Heart right ventricle (tissue), 16 donors: ENCODE measurements at regions not wholly inside any gene's neighbourhood (a gene's known extent, or its start where the extent isn't known, plus 50 kb on each side); places are given as distances from the start of the nearest gene placed in this dataset.

Source experiments
- ATAC-seq, 8 donors: fragments of 200-7000 bp; cut with Tn5 transposase; one replicate each; pipeline ENCODE4 v1.9.1; 2020; ENCODE audit warnings: mild to moderate bottlenecking in 8 of 8, moderate library complexity in 8 of 8, moderate number of reproducible peaks in 1 of 8
- DNase-seq, 2 donors: peaks; one replicate each; pipeline ENCODE4 v3.0.0-alpha.2; 2020
- H3K27ac ChIP-seq, 10 donors: fragments of 200-600 bp; sonication (generic) in 2 of 10; one replicate each; pipeline versions ENCODE4 v1.5.0 to v1.8.0; 2020 to 2022; ENCODE audit warnings: mild to moderate bottlenecking in 3 of 10
- H3K27me3 ChIP-seq, 7 donors: fragments of 200-600 bp; one replicate each; pipeline ENCODE4 v1.8.0; 2021 to 2022; ENCODE audit warnings: mild to moderate bottlenecking in 2 of 7
- H3K36me3 ChIP-seq, 9 donors: fragments of 200-600 bp; sonication (generic) in 1 of 9; one replicate each; pipeline versions ENCODE4 v1.5.0 to v1.8.0; 2020 to 2022; ENCODE audit warnings: mild to moderate bottlenecking in 2 of 9
- H3K4me1 ChIP-seq, 9 donors: fragments of 200-600 bp; sonication (generic) in 1 of 9; one replicate each; pipeline versions ENCODE4 v1.5.0 to v1.8.0; 2020 to 2022; ENCODE audit warnings: mild to moderate bottlenecking in 4 of 9
- H3K4me3 ChIP-seq, 10 donors: fragments of 200-600 bp; sonication (generic) in 2 of 10; one replicate each; pipeline versions ENCODE4 v1.5.0 to v1.8.0; 2020 to 2022; ENCODE audit warnings: mild to moderate bottlenecking in 7 of 10, moderate library complexity in 2 of 10
- H3K9me3 ChIP-seq, 11 donors: fragments of 200-600 bp in 10 of 11; sonication (generic) in 2 of 11; one replicate each; pipeline versions ENCODE4 v1.5.0 to v1.8.0; 2013 to 2022; ENCODE audit warnings: mild to moderate bottlenecking in 2 of 11, control low read depth in 1 of 11, moderate library complexity in 1 of 11
- CTCF ChIP-seq, 9 donors: fragments of 200-600 bp; sonication (generic) in 2 of 9; IDR thresholded peaks; one replicate each; pipeline versions ENCODE4 v1.5.0 to v1.8.0; 2021 to 2022; ENCODE audit warnings: antibody characterized with exemption in 9 of 9, mild to moderate bottlenecking in 5 of 9, moderate library complexity in 1 of 9
- WGBS, 2 donors: extraction: QIAGEN DNeasy Blood & Tissue Kit; methylation state at CpG; one replicate each; pipeline ENCODE4 v1.1.7; 2013; ENCODE audit warnings: inconsistent platforms in 1 of 2; 5-methylcytosine and 5-hydroxymethylcytosine counted together
- intact Hi-C, 10 donors: fragments of 100-400 bp; cut with DNase I; formaldehyde crosslinking; loops; one replicate each; pipeline versions ENCODE4 v1.11.1 to v1.14.2; 2022
- donor health status: Arrhythmogenic right ventricular cardiomyopathy.
- donor health status: ischemic (EF 13 %, LVEDD 7.1; RV severe dilation, severe dysfunction).
- donor health status: healthy with polysubstance abuse.
- donor health status: DM: no; HTN: yes; CAD: no.
- donor health status: DM: no; HTN: no; CAD: no.
- donor health status: ischemic (EF 25% LVEDD 6.9; RV normal size, moderate dysfunction).
- donor health status: ischemic (EF 25% LVEDD 5.7; RV mildly dilated, moderate dysfunction).
- donor health status: healthy.
- donor health status: DM: yes; HTN: yes; CAD: no.
- donor health status: Ischemic cardiomyopathy.
- donor health status: ischemic (EF 35%, LVEDD 5.7; RV mildly dilated, moderate dysfunction).
- donor health status: nonischemic (EF 11% LVEDD 7.7; RV severe dilation, severe dysfunction).
- donor health status: DM: yes; HTN: yes; CAD: no.
- donor health status: PGD.
- donor health status: ischemic (EF 29% LVEDD 5.4; RV normal size, mild dysfunction).
- donor health status: nonischemic (EF 23%, LVEDD 6.1; RV moderate dilation, normal function).

- intact Hi-C loops, result no loop called here
- DNase-seq (no peak), ATAC-seq (no peak)
- Histone ChIP-seq H3K36me3 (no peaks in the 10 kb centered on the region), H3K4me3 (no peak overlapping the region), H3K27ac (no peak overlapping the region), H3K27me3 (no peaks in the 10 kb centered on the region), H3K9me3 (peaks cover 0 to 24% (median 0%) of the 10 kb centered on the region in 11 donors), H3K4me1 (no peaks in the 10 kb centered on the region)
- no peak for TF ChIP-seq CTCF (IDR thresholded peaks at IDR 0.05)
Observed at GRCh38 chr1:188672153-188672552, 1805.5 kb downstream of the BRINP3 start.

GRCh38 chr1:188689542-188689941 lies 1788.1 kb downstream of the BRINP3 start:
- intact Hi-C loops, result no loop called here
- no peaks in the 10 kb centered on the region for H3K4me1 ChIP-seq
- no peaks in the 10 kb centered on the region for H3K36me3 ChIP-seq
- H3K27ac ChIP-seq, result no peak overlapping the region
- TF ChIP-seq CTCF (IDR thresholded peaks at IDR 0.05), result no peak
- peaks cover 0 to 20% (median 0%) of the 10 kb centered on the region in 11 donors for H3K9me3 ChIP-seq
- 61 to 76% methylated on average over 4 of the region's 4 CpGs for WGBS, 2 donors
- no peaks in the 10 kb centered on the region for H3K27me3 ChIP-seq
- no peak for ATAC-seq
- DNase-seq, result no peak
- no peak overlapping the region for H3K4me3 ChIP-seq

GRCh38 chr1:188700116-188700515 lies 1777.5 kb downstream of the BRINP3 start:
- Histone ChIP-seq H3K4me1 (no peaks in the 10 kb centered on the region), H3K9me3 (peaks cover 0 to 29% (median 0%) of the 10 kb centered on the region in 11 donors), H3K27ac (no peak overlapping the region), H3K4me3 (no peak overlapping the region), H3K27me3 (no peaks in the 10 kb centered on the region), H3K36me3 (no peaks in the 10 kb centered on the region)
- WGBS, 2 donors, result 87 to 96% methylated on average over 2 of the region's 2 CpGs
- DNase-seq (no peak), ATAC-seq (no peak)
- intact Hi-C loops, result no loop called here
- TF ChIP-seq CTCF (IDR thresholded peaks at IDR 0.05), result no peak

GRCh38 chr1:188706742-188707141 lies 1770.9 kb downstream of the BRINP3 start:
- H3K9me3 ChIP-seq, result peaks cover 0 to 9% (median 0%) of the 10 kb centered on the region in 11 donors
- no peaks in the 10 kb centered on the region for H3K4me1 ChIP-seq
- DNase-seq (no peak), ATAC-seq (no peak)
- WGBS, 2 donors, result 75 to 77% methylated on average over 4 of the region's 4 CpGs
- H3K36me3 ChIP-seq, result no peaks in the 10 kb centered on the region
- no peak overlapping the region for H3K27ac ChIP-seq
- no peak for TF ChIP-seq CTCF (IDR thresholded peaks at IDR 0.05)
- intact Hi-C loops, result no loop called here
- H3K4me3 ChIP-seq, result no peak overlapping the region
- no peaks in the 10 kb centered on the region for H3K27me3 ChIP-seq
